DND-41 (cell line): ENCODE measurements at regions not wholly inside any gene's neighbourhood (a gene's known extent, or its start where the extent isn't known, plus 50 kb on each side); places are given as distances from the start of the nearest gene placed in this dataset.

Experiments
- ATAC-seq: fragments of 200-7000 bp; cut with Tn5 transposase; 3 replicates; pipeline ENCODE4 v1.9.1; 2021; ENCODE audit warnings: low read depth; ENCODE audit not compliant: insufficient read depth
- DNase-seq: peaks from one replicate; pipeline ENCODE4 v3.0.0-alpha.2; 2020
- H2AFZ ChIP-seq: 2 replicates; pipeline ENCODE4 v1.6.0; 2012; ENCODE audit warnings: low read depth, low read length
- H3K27ac ChIP-seq: 2 replicates; pipeline ENCODE4 v1.5.1; 2012; ENCODE audit warnings: low read length, inconsistent platforms
- H3K27me3 ChIP-seq: fragments of 200-600 bp; sonication (generic); 2 replicates; pipeline ENCODE4 v1.6.0; 2012; ENCODE audit warnings: low read length, mild to moderate bottlenecking, inconsistent platforms; ENCODE audit not compliant: insufficient read depth, poor library complexity
- H3K36me3 ChIP-seq: 2 replicates; pipeline ENCODE4 v1.5.1; 2012; ENCODE audit warnings: low read length, inconsistent platforms; ENCODE audit not compliant: insufficient read depth
- H3K4me1 ChIP-seq: 2 replicates; pipeline ENCODE4 v1.5.1; 2012; ENCODE audit warnings: mild to moderate bottlenecking, low read length; ENCODE audit not compliant: insufficient read depth
- H3K4me2 ChIP-seq: 2 replicates; pipeline ENCODE4 v1.6.0; 2012; ENCODE audit warnings: mild to moderate bottlenecking, moderate library complexity, low read length, inconsistent platforms; ENCODE audit not compliant: insufficient read depth
- H3K4me3 ChIP-seq, 2 experiments: fragments of 200-600 bp in 1 of 2; shearing (Covaris generic) in 1 of 2; 2 replicates each; pipeline ENCODE4 v1.5.1; 2012 to 2016; ENCODE audit warnings: inconsistent platforms in 2 of 2, low read length in 2 of 2, mild to moderate bottlenecking in 2 of 2, low read depth in 1 of 2, moderate library complexity in 1 of 2
- H3K79me2 ChIP-seq: 2 replicates; pipeline ENCODE4 v1.6.0; 2012; ENCODE audit warnings: low read length, inconsistent platforms; ENCODE audit not compliant: insufficient read depth
- H3K9ac ChIP-seq: 2 replicates; pipeline ENCODE4 v1.6.0; 2012; ENCODE audit warnings: low read depth, mild to moderate bottlenecking, inconsistent platforms, low read length, moderate library complexity
- H3K9me3 ChIP-seq: 2 replicates; pipeline ENCODE4 v1.5.1; 2012; ENCODE audit warnings: low read length, moderate library complexity, mild to moderate bottlenecking, inconsistent platforms; ENCODE audit not compliant: insufficient read depth, severe bottlenecking
- H4K20me1 ChIP-seq: 2 replicates; pipeline ENCODE4 v1.6.0; 2012; ENCODE audit warnings: low read length; ENCODE audit not compliant: insufficient read depth
- EZH2 ChIP-seq: IDR thresholded peaks from 3 replicates; pipeline ENCODE4 v1.6.1; 2012; ENCODE audit warnings: borderline replicate concordance, low read depth, mild to moderate bottlenecking, moderate library complexity, low read length, inconsistent platforms; ENCODE audit not compliant: severe bottlenecking
- TF ChIP-seq, protein P1 (sequence below): IDR thresholded peaks from 2 replicates; pipeline ENCODE4 v1.5.1; 2012; ENCODE audit warnings: borderline replicate concordance, low read length, moderate library complexity, mild to moderate bottlenecking; ENCODE audit not compliant: poor library complexity, severe bottlenecking; ENCODE audit errors: extremely low read depth

DNA sequence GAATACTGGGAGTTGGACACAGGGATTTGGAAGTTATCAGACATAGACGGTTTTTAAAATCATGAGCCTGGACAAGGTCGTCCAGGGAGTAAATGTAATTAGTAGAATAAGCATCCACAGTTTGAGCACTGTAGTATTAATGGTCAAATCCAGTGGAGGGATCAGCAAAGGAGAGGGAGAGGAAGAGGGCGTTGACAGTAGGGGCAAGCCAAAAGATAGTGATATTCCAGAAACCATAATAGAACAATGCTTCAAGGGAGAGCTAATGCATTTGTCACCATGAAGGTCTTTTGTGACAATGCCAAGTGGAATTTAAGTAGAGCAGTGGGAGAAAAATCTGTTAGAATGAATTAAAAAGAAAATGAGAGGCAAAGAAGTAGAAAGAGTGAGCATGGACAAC, 68.9 kb upstream of the SLC5A12 start:
- Histone ChIP-seq H3K36me3 (no peaks in the 10 kb centered on the region), H3K27ac (no peak overlapping the region)

DNA sequence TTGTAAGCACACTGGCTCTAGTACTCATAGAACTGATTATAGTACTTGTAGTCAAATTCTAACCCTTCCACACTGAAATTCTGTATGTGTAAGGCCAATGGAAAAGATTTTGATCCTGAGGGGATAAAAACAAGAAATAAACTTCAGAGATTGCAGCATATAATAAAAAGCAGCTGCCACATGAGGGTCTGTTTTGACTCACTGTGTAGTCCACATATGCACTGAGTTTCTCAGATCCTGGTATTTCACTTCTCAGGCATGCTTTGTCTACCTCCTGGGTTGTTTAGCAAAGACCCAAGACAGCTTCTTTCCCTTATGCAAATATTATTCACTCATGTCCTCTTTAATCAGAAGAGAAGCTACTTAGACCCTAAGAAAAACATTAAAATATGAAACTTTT, 71.1 kb upstream of the SLC5A12 start:
- H3K9me3 ChIP-seq = no peaks in the 10 kb centered on the region
- no peak overlapping the region for H3K27ac ChIP-seq
- no peak for DNase-seq
- no peaks in the 10 kb centered on the region for H3K79me2 ChIP-seq
- no peaks in the 10 kb centered on the region for H3K27me3 ChIP-seq
- H3K9ac ChIP-seq = no peak overlapping the region
- no peak for TF ChIP-seq EZH2
- TF ChIP-seq, protein P1, sequence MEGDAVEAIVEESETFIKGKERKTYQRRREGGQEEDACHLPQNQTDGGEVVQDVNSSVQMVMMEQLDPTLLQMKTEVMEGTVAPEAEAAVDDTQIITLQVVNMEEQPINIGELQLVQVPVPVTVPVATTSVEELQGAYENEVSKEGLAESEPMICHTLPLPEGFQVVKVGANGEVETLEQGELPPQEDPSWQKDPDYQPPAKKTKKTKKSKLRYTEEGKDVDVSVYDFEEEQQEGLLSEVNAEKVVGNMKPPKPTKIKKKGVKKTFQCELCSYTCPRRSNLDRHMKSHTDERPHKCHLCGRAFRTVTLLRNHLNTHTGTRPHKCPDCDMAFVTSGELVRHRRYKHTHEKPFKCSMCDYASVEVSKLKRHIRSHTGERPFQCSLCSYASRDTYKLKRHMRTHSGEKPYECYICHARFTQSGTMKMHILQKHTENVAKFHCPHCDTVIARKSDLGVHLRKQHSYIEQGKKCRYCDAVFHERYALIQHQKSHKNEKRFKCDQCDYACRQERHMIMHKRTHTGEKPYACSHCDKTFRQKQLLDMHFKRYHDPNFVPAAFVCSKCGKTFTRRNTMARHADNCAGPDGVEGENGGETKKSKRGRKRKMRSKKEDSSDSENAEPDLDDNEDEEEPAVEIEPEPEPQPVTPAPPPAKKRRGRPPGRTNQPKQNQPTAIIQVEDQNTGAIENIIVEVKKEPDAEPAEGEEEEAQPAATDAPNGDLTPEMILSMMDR = no peak
- H3K4me2 ChIP-seq = no peak overlapping the region
- H3K4me1 ChIP-seq = no peaks in the 10 kb centered on the region
- ATAC-seq = no peak
- H3K36me3 ChIP-seq = no peaks in the 10 kb centered on the region
- H3K4me3 ChIP-seq = no peak overlapping the region
- no peaks in the 10 kb centered on the region for H4K20me1 ChIP-seq
- no peak overlapping the region for H2AFZ ChIP-seq

More for the DNA sequence above, 68.9 kb upstream of the SLC5A12 start:
- TF ChIP-seq, protein P1 = no peak
- TF ChIP-seq EZH2 = no peak
- H3K9me3 ChIP-seq = no peaks in the 10 kb centered on the region
- H3K27me3 ChIP-seq = no peaks in the 10 kb centered on the region
- H2AFZ ChIP-seq = no peak overlapping the region
- H3K9ac ChIP-seq = no peak overlapping the region
- H3K4me2 ChIP-seq = no peak overlapping the region
- H4K20me1 ChIP-seq = no peaks in the 10 kb centered on the region
- DNase-seq (no peak), ATAC-seq (no peak)
- no peak overlapping the region for H3K4me3 ChIP-seq
- no peaks in the 10 kb centered on the region for H3K79me2 ChIP-seq
- H3K4me1 ChIP-seq = no peaks in the 10 kb centered on the region

DNA sequence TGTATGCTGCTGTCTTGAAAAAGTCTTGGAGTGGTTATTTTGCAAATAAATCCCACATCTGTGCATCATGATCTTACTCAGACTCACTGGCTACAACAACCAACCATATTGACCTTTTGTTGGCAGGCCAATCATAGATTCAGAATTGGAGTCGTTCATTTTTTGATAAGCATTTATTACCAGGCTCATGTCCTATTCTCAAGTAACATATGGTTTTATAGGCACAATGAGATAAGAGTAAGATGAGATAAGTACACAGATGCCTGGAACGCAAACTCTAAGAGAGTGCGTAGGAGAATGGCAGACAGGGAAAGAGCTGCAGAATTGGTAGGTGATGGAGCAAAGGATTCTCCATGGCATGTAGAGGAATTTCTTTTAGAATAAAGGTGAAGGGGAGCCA, 71.6 kb upstream of the SLC5A12 start:
- ATAC-seq = no peak
- TF ChIP-seq, protein P1 = no peak

DNA sequence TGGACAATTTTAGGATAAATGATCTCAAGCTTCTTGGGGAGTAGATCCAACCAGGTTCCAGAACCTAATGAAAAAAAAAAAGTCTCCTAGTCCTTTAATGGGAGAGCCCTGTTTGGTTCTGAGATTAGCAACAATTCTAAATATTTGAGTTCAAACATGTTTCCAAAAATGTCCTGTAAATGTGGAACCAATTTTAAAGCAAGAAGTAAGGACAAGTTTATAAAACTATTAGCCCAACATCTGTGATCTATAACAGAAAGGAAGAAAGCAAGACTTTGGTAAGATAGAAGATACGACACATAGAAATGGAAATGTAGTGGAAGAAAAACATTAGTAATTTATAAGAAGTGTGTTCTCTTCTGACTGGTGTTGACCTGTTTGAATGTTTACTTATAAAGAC, 79.7 kb upstream of the SLC5A12 start:
- DNase-seq (no peak), ATAC-seq (no peak)
- no peaks in the 10 kb centered on the region for H4K20me1 ChIP-seq
- H3K36me3 ChIP-seq = no peaks in the 10 kb centered on the region
- no peak overlapping the region for H3K9ac ChIP-seq
- H2AFZ ChIP-seq = no peak overlapping the region
- no peak overlapping the region for H3K27ac ChIP-seq
- no peak for TF ChIP-seq EZH2
- TF ChIP-seq, protein P1 = no peak
- no peak overlapping the region for H3K4me3 ChIP-seq
- H3K4me2 ChIP-seq = no peak overlapping the region
- H3K79me2 ChIP-seq = no peaks in the 10 kb centered on the region
- H3K9me3 ChIP-seq = no peaks in the 10 kb centered on the region
- H3K27me3 ChIP-seq = no peaks in the 10 kb centered on the region
- H3K4me1 ChIP-seq = no peaks in the 10 kb centered on the region

More for the DNA sequence above, 71.6 kb upstream of the SLC5A12 start:
- no peak for DNase-seq
- no peak overlapping the region for H2AFZ ChIP-seq
- H3K9me3 ChIP-seq = no peaks in the 10 kb centered on the region
- H4K20me1 ChIP-seq = no peaks in the 10 kb centered on the region
- no peak overlapping the region for H3K4me2 ChIP-seq
- no peak overlapping the region for H3K27ac ChIP-seq
- H3K4me1 ChIP-seq = no peaks in the 10 kb centered on the region
- H3K4me3 ChIP-seq = no peak overlapping the region
- no peaks in the 10 kb centered on the region for H3K79me2 ChIP-seq
- no peak overlapping the region for H3K9ac ChIP-seq
- H3K27me3 ChIP-seq = no peaks in the 10 kb centered on the region
- H3K36me3 ChIP-seq = no peaks in the 10 kb centered on the region
